NCI-H1092 treated with DMSO at 0.1 percent for 48 hours (cell line): ENCODE measurements at regions not wholly inside any gene's neighbourhood (a gene's known extent, or its start where the extent isn't known, plus 50 kb on each side); places are given as distances from the start of the nearest gene placed in this dataset.

Experiments used
- DNase-seq: peaks from one replicate; lab custom pipeline; 2025; lab: John Stamatoyannopoulos, UW

- DNase-seq = no peak
Measured at GRCh38 chr12:18970603-18971002, 158.9 kb upstream of the PLEKHA5 start.

- no peak for DNase-seq
Measured at GRCh38 chr12:18971932-18972331, 157.6 kb upstream of the PLEKHA5 start.

GRCh38 chr12:18975933-18976332 lies 153.6 kb upstream of the PLEKHA5 start:
- no peak for DNase-seq

GRCh38 chr12:18979401-18980126 lies 150.0 kb upstream of the PLEKHA5 start:
- DNase-seq = no peak

- no peak for DNase-seq
Measured at GRCh38 chr12:18981732-18982131, 147.8 kb upstream of the PLEKHA5 start.

GRCh38 chr12:18982226-18982949 lies 147.1 kb upstream of the PLEKHA5 start:
- no peak for DNase-seq

- DNase-seq = no peak
Measured at GRCh38 chr12:18983854-18984253, 145.7 kb upstream of the PLEKHA5 start.

GRCh38 chr12:18990856-18991255 lies 138.7 kb upstream of the PLEKHA5 start:
- DNase-seq = peak; percentile 40

- DNase-seq = peak; percentile 92
Measured at GRCh38 chr12:18992336-18992735, 137.2 kb upstream of the PLEKHA5 start.

- peak; percentile 19 for DNase-seq
Measured at GRCh38 chr12:18998343-18999261, 130.9 kb upstream of the PLEKHA5 start.

GRCh38 chr12:19000836-19001235 lies 128.7 kb upstream of the PLEKHA5 start:
- no peak for DNase-seq

GRCh38 chr12:19002216-19002615 lies 127.3 kb upstream of the PLEKHA5 start:
- DNase-seq = no peak

GRCh38 chr12:19003141-19003540 lies 126.4 kb upstream of the PLEKHA5 start:
- DNase-seq = no peak

- no peak for DNase-seq
Measured at GRCh38 chr12:19003987-19004619, 125.4 kb upstream of the PLEKHA5 start.

- no peak for DNase-seq
Measured at GRCh38 chr12:19005257-19005801, 124.2 kb upstream of the PLEKHA5 start.

- DNase-seq = no peak
Measured at GRCh38 chr12:19006626-19007137, 122.9 kb upstream of the PLEKHA5 start.

- no peak for DNase-seq
Measured at GRCh38 chr12:19008102-19008501, 121.4 kb upstream of the PLEKHA5 start.

- no peak for DNase-seq
Measured at GRCh38 chr12:19010087-19010486, 119.4 kb upstream of the PLEKHA5 start.

- no peak for DNase-seq
Measured at GRCh38 chr12:19010726-19011125, 118.8 kb upstream of the PLEKHA5 start.

GRCh38 chr12:19012965-19013364 lies 116.6 kb upstream of the PLEKHA5 start:
- no peak for DNase-seq

- peak; percentile 25 for DNase-seq
Measured at GRCh38 chr12:19014240-19014639, 115.3 kb upstream of the PLEKHA5 start.
